NCI-H748 (cell line): ENCODE measurements at regions not wholly inside any gene's neighbourhood (a gene's known extent, or its start where the extent isn't known, plus 50 kb on each side); places are given as distances from the start of the nearest gene placed in this dataset.
"Not testable (repeated sequence)": the region's sequence is repeated elsewhere in the genome, so short reads cannot be mapped to it uniquely, and the experiment has no call there.

Experiments
- DNase-seq: peaks from one replicate; lab custom pipeline; 2025; ENCODE audit not compliant: unreplicated experiment; lab: John Stamatoyannopoulos, UW

GRCh38 chr3:102682741-102683140 lies 247.9 kb downstream of the ZPLD1 start:
- DNase-seq = no peak

- no peak for DNase-seq
These were observed 252.0 kb downstream of the ZPLD1 start for GRCh38 chr3:102686792-102687191.

DNA sequence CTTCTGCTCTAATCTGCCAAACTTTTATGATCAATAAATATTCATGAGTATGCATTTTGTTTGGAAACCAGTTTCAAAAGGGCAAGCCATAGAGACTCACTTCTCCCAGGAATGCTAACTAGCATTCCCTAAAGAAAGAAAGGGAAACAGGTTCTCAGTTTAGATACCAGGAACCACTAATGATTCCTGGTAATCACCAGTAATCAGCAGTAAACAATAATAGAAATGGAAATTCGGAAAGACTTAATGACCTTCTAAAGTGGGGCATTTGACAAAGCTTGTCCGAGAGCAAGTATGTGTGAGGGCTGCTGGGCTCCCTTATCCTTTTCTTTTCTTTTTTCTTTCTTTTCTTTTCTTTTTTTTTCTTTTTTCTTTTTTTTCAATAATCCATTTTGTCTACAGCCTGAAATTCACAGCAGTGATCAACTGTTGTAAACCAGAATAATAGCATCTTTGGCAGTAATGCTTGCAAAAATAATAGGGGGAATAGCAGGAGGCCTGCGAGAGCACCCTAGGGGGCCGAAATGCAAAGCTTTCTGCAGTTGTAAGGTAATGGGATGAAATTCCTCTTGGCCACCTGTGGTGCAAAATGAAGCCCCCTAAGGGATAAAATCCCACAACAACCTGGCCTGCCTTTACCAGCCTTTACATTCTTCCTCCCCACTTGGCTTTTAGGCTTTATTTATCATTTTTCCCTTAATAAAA lies 253.2 kb downstream of the ZPLD1 start:
- no peak for DNase-seq

- DNase-seq = no peak
These were observed 253.7 kb downstream of the ZPLD1 start for GRCh38 chr3:102688556-102688930.

DNA sequence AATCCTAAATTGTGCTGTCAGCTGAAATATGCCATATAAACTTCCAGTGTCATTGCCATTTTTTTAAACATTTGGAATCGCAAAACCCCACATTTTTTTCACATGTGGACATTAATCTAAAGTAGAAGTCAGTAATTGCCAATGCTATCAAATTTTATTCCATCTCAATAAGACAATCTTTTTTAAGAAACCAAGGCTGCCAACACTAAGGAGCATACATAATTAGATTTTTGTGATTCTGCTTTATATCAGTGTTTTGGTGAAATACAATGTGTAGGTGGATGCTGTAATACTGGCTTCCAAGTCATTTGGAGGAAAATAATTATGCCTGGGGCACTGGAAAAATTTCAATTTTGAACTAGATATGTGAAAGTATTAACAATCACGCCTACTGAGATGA lies 256.7 kb downstream of the ZPLD1 start:
- no peak for DNase-seq

- DNase-seq = no peak
These were observed 264.4 kb downstream of the ZPLD1 start for GRCh38 chr3:102699104-102699818.

- DNase-seq = no peak
These were observed 265.0 kb downstream of the ZPLD1 start for GRCh38 chr3:102699819-102700140.

- no peak for DNase-seq
These were observed 278.1 kb downstream of the ZPLD1 start for GRCh38 chr3:102712896-102713295.

DNA sequence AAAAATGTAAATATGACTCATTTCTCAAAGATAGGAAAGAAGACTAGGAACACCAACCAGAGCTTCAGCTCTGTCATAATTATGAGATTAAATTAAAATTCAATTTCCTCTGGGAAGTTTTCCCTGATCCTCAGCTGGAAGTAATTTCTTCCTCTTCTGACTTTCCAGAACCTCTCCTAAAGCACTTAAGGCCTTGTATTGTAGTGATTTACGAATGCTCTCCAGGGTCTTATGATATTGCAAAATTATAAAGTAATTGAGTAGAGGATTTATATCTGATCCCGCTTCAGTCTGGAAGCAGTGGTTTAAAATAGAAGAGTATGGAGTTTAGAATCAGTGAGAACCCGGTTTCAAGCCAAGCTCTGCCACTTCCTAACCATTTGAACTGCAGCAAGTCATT lies 279.8 kb downstream of the ZPLD1 start:
- DNase-seq = no peak

- DNase-seq = no peak
These were observed 280.3 kb downstream of the ZPLD1 start for GRCh38 chr3:102715030-102715697.

- no peak for DNase-seq
These were observed 283.8 kb downstream of the ZPLD1 start for GRCh38 chr3:102718651-102719050.

- no peak for DNase-seq
These were observed 287.5 kb downstream of the ZPLD1 start for GRCh38 chr3:102722317-102722716.

GRCh38 chr3:102727340-102727739 lies 292.5 kb downstream of the ZPLD1 start:
- no peak for DNase-seq

DNA sequence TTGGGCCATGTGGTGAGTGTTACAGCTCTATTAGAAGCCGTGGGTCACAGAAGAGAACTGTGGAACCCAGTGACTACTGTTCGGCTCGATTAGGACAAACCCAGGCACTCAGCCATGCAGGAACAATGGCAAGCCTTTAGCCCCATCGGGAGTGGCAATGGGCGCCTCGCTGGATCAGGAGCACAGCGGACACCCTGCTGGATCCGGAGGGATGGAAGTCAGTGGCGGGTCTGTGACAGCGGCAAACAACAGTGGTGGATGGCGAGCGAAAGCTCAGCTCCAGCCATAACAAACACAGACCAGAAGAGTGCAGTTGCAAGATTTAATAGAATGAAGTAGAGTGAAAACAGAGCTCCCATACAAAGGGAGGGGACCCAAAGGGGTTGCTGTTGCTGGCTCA lies 297.8 kb downstream of the ZPLD1 start:
- DNase-seq = not testable (repeated sequence)

DNA sequence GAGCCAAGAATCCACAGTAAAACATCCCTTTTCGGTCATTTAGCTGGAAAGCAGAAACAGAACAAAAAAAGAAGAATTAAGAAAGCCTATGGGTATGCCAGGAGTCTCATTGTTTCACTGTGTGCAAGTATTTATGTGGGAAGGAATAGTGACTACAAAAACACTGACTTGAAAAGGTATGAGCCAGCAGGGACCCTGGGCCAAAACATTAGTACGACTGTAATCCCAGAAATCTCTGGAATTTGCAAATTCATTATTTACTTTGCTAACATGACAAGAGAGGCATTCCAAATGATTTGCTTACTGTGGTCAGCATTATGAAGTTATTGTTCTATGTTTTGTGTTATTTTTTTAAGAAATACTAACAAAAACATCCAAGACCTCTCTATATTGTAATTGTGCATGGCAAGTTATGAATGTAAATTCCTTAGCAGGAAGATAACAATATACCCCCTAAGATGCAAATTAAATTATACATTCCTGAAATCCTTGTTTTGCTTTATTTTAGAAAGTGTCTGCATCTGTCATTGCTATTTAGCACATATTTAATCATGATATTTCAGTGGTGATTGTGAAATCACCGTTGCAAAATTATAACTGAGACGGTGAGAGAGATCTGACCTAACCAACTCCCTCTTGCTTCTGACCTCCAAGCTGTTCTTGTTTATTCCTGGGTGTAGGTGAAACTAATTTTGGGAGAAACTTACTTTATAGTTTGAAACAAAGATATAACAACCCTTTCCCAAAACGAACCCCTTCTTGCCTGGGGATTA lies 299.2 kb downstream of the ZPLD1 start:
- DNase-seq = no peak

GRCh38 chr3:102735311-102735710 lies 300.5 kb downstream of the ZPLD1 start:
- DNase-seq = no peak

DNA sequence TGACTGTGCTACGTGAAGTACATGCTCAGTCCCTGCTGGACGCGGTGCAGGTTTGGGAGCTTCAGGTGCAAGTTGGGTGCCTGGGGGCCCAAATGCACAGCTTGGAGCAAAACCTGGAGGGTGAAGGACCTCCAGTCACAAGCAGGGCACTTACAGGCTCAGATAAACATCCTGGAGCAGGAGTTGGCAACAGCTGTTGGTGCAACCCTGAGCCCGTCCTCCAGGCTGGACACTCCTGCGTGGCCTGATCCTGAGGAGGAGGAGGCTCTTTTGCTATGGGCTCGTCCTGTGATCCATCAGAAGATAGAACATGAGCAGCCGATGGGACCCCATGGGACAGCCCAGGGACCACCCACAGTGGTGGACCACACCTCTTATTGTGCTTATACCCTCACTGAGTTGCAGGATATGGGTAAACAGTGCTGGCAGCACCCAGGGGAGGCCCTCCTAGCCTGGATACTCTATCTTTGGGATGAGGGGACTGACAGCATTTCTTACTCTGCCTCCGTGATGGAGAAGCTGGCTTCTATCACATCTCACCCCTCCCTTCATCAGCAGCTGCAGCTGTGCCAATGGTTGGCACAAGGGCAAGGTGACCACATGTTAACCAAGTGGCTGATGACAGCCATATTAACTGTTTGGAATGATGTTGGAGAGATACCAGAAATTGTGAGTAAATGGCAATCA lies 301.6 kb downstream of the ZPLD1 start:
- no peak for DNase-seq

GRCh38 chr3:102736975-102737304 lies 302.1 kb downstream of the ZPLD1 start:
- DNase-seq = no peak

GRCh38 chr3:102737353-102737752 lies 302.5 kb downstream of the ZPLD1 start:
- DNase-seq = no peak

DNA sequence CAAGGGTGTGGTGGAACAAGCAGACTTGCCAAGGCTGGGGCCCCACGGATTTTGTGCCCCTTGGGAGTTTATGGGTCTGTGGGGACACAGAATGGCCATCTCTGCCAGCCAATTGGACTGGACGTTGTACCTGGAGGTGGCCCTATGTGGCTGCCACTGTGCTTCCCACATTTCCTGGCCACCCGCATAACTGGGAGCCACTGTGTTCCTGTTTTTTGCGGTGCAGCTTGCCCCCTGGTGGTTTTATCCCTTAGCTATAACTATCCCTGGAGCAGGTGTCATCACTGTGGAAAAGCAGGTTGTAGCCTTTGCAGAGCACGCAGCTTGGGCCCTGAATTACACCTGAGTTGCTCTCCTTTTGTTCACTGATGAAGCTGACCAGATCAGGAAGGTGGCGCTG lies 306.3 kb downstream of the ZPLD1 start:
- DNase-seq = no peak

GRCh38 chr3:102741694-102742093 lies 306.9 kb downstream of the ZPLD1 start:
- no peak for DNase-seq
